ENCODE measurements at regions not wholly inside any gene's neighbourhood (a gene's known extent, or its start where the extent isn't known, plus 50 kb on each side); places are given as distances from the start of the nearest gene placed in this dataset.
"Not testable (repeated sequence)": the region's sequence is repeated elsewhere in the genome, so short reads cannot be mapped to it uniquely, and the experiment has no call there.

GRCh38 chr3:127067116-127067910 is 84.4 kb downstream of the PLXNA1 start:
- no peak for DNase-seq
- intact Hi-C loops (cut with micrococcal nuclease): no loop called here
- H3K27me3 Mint-ChIP-seq: peaks cover 3% of the 10 kb centered on the region
- H3K4me3 Mint-ChIP-seq: no peak overlapping the region
- ChIA-PET CTCF (no interaction called here), POLR2A (no interaction called here)
- no peaks in the 10 kb centered on the region for H3K36me3 Mint-ChIP-seq
- H3K9me3 Mint-ChIP-seq: no peaks in the 10 kb centered on the region
- no peaks in the 10 kb centered on the region for H3K4me1 Mint-ChIP-seq (ENCODE audit: low read depth)
- no peak overlapping the region for H3K27ac Mint-ChIP-seq

DNA sequence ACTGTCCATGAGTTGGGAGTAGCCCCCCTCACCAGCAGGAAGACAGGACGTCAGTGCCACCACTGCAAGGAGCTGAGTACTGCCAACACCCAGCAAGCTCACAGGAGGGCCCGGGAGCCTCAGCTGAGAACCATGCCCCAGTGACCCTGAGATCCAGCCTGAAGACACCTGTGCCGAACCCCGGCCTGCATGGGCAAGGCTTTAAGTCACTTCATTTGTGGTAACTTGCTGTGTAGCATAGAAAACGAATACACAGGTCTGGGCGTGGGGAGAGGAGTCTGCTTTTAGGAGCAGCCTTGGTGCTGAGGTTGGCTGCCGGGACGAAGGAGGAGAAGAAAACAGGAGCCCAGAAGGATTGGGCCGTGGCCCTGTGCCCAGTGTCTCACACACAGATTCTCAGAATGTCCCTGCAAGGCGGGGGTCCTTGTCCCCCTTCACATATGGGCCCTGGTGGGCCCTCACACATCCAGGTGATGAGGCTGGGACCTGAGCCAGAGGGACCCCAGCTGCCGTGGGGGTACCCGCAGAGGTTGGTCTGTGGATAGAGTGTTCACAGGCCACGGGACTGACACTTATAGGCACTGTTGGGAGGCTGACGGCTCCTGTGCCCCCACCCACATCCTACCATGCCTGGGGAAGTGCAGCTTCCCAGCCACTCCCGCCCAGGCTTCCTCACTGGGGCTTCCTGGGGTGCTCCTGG is 85.3 kb downstream of the PLXNA1 start:
- Mint-ChIP-seq H3K27me3 (peaks cover 3% of the 10 kb centered on the region), H3K36me3 (no peaks in the 10 kb centered on the region), H3K27ac (no peak overlapping the region), H3K9me3 (no peaks in the 10 kb centered on the region), H3K4me3 (no peak overlapping the region), H3K4me1 (ENCODE audit: low read depth) (no peaks in the 10 kb centered on the region)
- DNase-seq: no peak
- ChIA-PET POLR2A (no interaction called here), CTCF (no interaction called here)
- intact Hi-C loops (cut with micrococcal nuclease): no loop called here

DNA sequence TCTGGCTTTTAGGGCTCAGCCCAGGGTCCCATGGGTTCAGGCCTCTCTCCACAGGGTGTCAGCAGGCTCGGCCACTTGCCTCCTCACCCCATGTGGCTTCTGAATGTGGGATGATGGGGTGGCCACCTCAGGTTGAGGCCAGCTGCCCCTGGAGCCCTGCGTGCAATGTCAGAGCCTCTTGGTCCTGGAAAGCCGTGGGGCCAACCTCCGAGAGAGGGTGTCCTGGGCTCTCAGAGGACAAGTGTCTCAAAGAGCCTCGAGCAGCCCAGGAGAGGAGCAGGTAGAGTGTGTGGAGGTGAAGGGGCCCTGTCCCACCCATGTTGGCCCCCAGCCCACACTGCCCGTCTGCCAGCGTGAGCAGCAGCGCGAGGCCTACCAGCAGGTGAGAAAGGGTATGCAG is 86.0 kb downstream of the PLXNA1 start:
- H3K27ac Mint-ChIP-seq: no peak overlapping the region
- no peak overlapping the region for H3K4me3 Mint-ChIP-seq
- no peaks in the 10 kb centered on the region for H3K4me1 Mint-ChIP-seq (ENCODE audit: low read depth)
- H3K36me3 Mint-ChIP-seq: no peaks in the 10 kb centered on the region
- no peak for DNase-seq
- POLR2A ChIA-PET: no interaction called here
- intact Hi-C loops (cut with micrococcal nuclease): no loop called here
- CTCF ChIA-PET: no interaction called here
- no peaks in the 10 kb centered on the region for H3K9me3 Mint-ChIP-seq
- peaks cover 3% of the 10 kb centered on the region for H3K27me3 Mint-ChIP-seq

- Mint-ChIP-seq H3K9me3 (no peaks in the 10 kb centered on the region), H3K4me3 (no peak overlapping the region), H3K27me3 (no peaks in the 10 kb centered on the region), H3K36me3 (no peaks in the 10 kb centered on the region), H3K27ac (no peak overlapping the region), H3K4me1 (ENCODE audit: low read depth) (no peaks in the 10 kb centered on the region)
- no peak for DNase-seq
- intact Hi-C loops (cut with micrococcal nuclease): no loop called here
- ChIA-PET POLR2A (no interaction called here), CTCF (interaction anchor here (0.9 kb wide), 1 partner anchor 390 kb away, joined by 3 read pairs; no protein-coding TSS in a partner anchor)
Observed at GRCh38 chr3:127069814-127070440, 87.0 kb downstream of the PLXNA1 start.

GRCh38 chr3:127070776-127071175 is 87.9 kb downstream of the PLXNA1 start:
- no peaks in the 10 kb centered on the region for H3K36me3 Mint-ChIP-seq
- H3K4me3 Mint-ChIP-seq: no peak overlapping the region
- ChIA-PET CTCF (no interaction called here), POLR2A (no interaction called here)
- no peaks in the 10 kb centered on the region for H3K4me1 Mint-ChIP-seq (ENCODE audit: low read depth)
- intact Hi-C loops (cut with micrococcal nuclease): no loop called here
- peaks cover 3% of the 10 kb centered on the region for H3K9me3 Mint-ChIP-seq
- no peak for DNase-seq
- H3K27me3 Mint-ChIP-seq: no peaks in the 10 kb centered on the region
- no peak overlapping the region for H3K27ac Mint-ChIP-seq

DNA sequence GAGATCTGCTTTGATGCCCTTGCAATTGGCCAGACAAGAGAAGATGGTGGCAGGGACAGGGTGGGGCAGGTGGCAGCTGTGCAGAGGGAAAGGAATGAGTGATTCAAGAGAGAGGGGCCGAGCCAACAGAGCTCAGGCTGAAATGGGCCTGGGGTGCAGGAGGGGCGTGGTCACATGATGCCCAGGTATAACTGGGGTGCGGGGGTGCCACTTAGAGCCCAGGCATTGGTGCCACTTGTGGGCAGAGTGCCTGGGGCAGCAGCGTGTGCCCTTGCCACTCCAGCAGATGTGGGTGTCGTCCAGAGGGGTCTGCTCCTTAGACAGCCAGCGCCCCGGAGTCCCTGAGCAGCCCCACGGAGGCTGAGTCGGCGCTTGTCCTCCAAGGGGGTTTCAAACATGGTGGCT is 88.7 kb downstream of the PLXNA1 start:
- no peak overlapping the region for H3K4me3 Mint-ChIP-seq
- H3K4me1 Mint-ChIP-seq (ENCODE audit: low read depth): no peaks in the 10 kb centered on the region
- H3K27ac Mint-ChIP-seq: no peak overlapping the region
- no peak for DNase-seq
- POLR2A ChIA-PET: no interaction called here
- peaks cover 4% of the 10 kb centered on the region for H3K9me3 Mint-ChIP-seq
- CTCF ChIA-PET: no interaction called here
- intact Hi-C loops (cut with micrococcal nuclease): no loop called here
- H3K27me3 Mint-ChIP-seq: no peaks in the 10 kb centered on the region
- no peaks in the 10 kb centered on the region for H3K36me3 Mint-ChIP-seq

GRCh38 chr3:127072221-127072771 is 89.4 kb downstream of the PLXNA1 start:
- no peaks in the 10 kb centered on the region for H3K36me3 Mint-ChIP-seq
- H3K9me3 Mint-ChIP-seq: peaks cover 4% of the 10 kb centered on the region
- DNase-seq: no peak
- no peak overlapping the region for H3K27ac Mint-ChIP-seq
- CTCF ChIA-PET: no interaction called here
- H3K4me3 Mint-ChIP-seq: no peak overlapping the region
- POLR2A ChIA-PET: no interaction called here
- H3K27me3 Mint-ChIP-seq: no peaks in the 10 kb centered on the region
- intact Hi-C loops (cut with micrococcal nuclease): no loop called here
- H3K4me1 Mint-ChIP-seq (ENCODE audit: low read depth): no peaks in the 10 kb centered on the region

GRCh38 chr3:127072971-127073783 is 90.3 kb downstream of the PLXNA1 start:
- Mint-ChIP-seq H3K4me3 (no peak overlapping the region), H3K27me3 (no peaks in the 10 kb centered on the region), H3K36me3 (no peaks in the 10 kb centered on the region), H3K4me1 (ENCODE audit: low read depth) (no peaks in the 10 kb centered on the region), H3K27ac (no peak overlapping the region), H3K9me3 (peaks cover 4% of the 10 kb centered on the region)
- ChIA-PET CTCF (no interaction called here), POLR2A (no interaction called here)
- DNase-seq: no peak
- intact Hi-C loops (cut with micrococcal nuclease): no loop called here

DNA sequence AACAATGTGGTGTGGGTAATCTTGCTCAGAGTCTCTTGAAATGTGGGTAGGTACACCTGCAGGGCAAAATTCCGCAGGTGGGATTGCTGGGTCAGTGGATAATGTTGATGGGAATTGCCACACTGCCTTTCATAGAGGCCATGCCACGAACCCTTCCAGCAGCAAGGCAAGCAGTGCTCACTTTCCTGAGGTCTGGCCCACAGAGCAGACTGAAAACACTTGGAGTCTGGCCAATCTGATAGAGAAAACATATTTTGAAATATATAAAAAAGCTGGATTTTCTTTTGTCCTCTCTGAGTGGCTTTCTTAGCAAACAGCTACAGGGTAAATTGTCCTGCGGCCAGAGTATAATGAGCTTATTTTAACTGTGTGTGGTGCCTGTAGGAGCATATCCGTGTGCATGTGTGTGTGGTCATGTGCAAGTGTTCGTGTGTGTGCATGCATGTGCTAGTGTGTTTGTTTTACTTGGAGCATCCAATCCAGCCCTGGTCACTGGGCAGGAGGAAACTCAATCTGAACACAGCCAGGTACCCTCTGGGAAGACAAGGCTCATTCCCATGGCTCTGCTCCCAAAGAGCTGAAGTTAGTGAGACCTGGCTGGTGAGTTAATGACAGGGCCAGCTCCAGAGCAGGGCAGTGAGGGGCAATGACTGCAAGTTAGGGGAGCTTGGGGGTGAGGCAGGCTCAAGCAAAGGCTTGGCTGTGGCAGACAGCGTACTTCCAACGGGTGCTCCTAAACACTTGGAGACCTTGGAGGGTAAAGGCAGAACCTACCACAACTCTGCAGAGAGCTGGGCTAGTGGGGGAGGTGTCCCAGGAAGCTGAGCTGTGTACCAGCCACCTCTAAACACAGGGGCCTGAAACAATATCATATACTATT is 91.3 kb downstream of the PLXNA1 start:
- Mint-ChIP-seq H3K27me3 (no peaks in the 10 kb centered on the region), H3K9me3 (peaks cover 4% of the 10 kb centered on the region), H3K27ac (no peak overlapping the region), H3K4me3 (no peak overlapping the region), H3K36me3 (no peaks in the 10 kb centered on the region), H3K4me1 (ENCODE audit: low read depth) (no peaks in the 10 kb centered on the region)
- DNase-seq: no peak
- ChIA-PET POLR2A (no interaction called here), CTCF (no interaction called here)
- intact Hi-C loops (cut with micrococcal nuclease): no loop called here

DNA sequence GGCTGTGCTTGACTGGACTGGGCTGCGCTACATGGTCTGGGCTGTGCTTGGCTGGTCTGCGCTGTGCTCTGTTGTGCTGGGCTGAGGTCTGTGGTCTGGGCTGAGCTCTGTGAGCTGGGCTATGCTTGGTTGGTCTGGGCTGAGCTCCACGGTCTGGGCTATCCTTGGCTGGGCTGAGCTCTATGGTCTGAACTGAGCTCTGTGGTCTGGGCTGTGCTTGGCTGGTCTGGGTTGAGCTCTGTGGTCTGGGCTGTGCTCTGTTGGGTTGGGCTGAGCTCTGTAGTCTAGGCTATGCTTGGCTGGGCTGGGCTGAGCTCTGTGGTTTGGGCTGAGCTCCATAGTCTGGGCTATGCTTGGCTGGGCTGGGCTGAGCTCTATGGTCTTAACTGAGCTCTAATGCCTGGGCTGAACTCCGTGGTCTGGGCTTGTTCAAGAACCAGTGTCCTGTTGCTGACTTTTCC is 92.0 kb downstream of the PLXNA1 start:
- peaks cover 4% of the 10 kb centered on the region for H3K9me3 Mint-ChIP-seq
- no peaks in the 10 kb centered on the region for H3K4me1 Mint-ChIP-seq (ENCODE audit: low read depth)
- H3K4me3 Mint-ChIP-seq: no peak overlapping the region
- H3K27ac Mint-ChIP-seq: no peak overlapping the region
- no peaks in the 10 kb centered on the region for H3K27me3 Mint-ChIP-seq
- intact Hi-C loops (cut with micrococcal nuclease): no loop called here
- CTCF ChIA-PET: interaction anchor here (0.7 to 1.0 kb wide), 2 partner anchors 93 to 395 kb away, joined by 3 to 4 read pairs; partner anchors contain the start of gene PLXNA1
- POLR2A ChIA-PET: no interaction called here
- no peak for DNase-seq
- no peaks in the 10 kb centered on the region for H3K36me3 Mint-ChIP-seq

DNA sequence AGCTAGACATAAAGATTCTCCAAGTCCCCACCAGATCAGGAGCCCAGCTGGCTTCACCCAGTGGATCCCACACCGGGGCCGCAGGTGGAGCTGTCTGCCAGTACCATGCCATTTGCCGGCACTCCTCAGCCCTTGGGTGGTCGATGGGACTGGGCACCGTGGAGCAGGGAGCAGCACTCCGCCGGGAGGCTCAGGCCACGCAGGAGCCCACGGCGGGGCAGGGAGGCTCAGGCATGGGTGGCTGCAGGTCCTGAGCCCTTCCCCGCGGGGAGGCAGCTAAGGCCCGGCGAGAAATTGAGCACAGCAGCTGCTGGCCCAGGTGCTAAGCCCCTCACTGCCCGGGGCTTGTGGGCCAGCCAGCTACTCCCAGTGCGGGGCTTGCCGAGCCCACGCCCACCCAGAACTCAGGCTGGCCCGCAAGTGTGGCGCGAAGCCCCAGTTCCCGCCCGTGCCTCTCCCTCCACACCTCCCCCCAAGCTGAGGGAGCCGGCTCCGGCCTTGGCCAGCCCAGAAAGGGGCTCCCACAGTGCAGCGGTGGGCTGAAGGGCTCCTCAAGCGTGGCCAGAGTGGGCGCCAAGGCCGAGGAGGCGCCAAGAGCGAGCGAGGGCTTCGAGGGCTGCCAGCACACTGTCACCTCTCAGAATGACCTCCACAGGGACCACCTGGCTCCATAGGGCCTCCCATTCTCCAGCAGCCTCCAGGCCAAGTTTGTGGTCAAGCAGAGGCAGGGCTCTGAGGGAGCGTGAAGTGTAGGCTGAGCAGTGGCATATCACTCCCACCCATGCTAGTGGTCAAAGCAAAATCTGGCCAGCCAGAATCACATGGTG is 93.5 kb downstream of the PLXNA1 start:
- POLR2A ChIA-PET; H3K4me3 Mint-ChIP-seq; H3K27ac Mint-ChIP-seq; H3K36me3 Mint-ChIP-seq; intact Hi-C loops (cut with micrococcal nuclease); DNase-seq; H3K27me3 Mint-ChIP-seq; H3K4me1 Mint-ChIP-seq (ENCODE audit: low read depth); H3K9me3 Mint-ChIP-seq; CTCF ChIA-PET: not testable (repeated sequence)

Data from activated CD4-positive, alpha-beta memory T cell treated with anti-CD3 and anti-CD28 coated beads for 36 hours (primary cell).